ENCODE measurements at regions not wholly inside any gene's neighbourhood (a gene's known extent, or its start where the extent isn't known, plus 50 kb on each side); places are given as distances from the start of the nearest gene placed in this dataset.

GRCh38 chr6:102390541-102390940, 997.0 kb downstream of the GRIK2 start:
- TF ChIP-seq GATA2 (IDR thresholded peaks at IDR 0.05; ENCODE audit: low read depth, low read length) (peak; percentile 89), GATA3 (IDR thresholded peaks at IDR 0.05; ENCODE audit: low read depth, low read length) (0 out of 2 replicates have a peak, but pooled peaks have one; percentile 24)

Measured in SH-SY5Y (cell line).